Esophagus squamous epithelium (tissue), 5 donors: ENCODE measurements at regions not wholly inside any gene's neighbourhood (a gene's known extent, or its start where the extent isn't known, plus 50 kb on each side); places are given as distances from the start of the nearest gene placed in this dataset.
A peak's percentile ranks its signal among the peaks of the same experiment; 100 is the strongest.

Experiments used
- DNase-seq: peaks from one replicate; lab custom pipeline; 2025; lab: John Stamatoyannopoulos, UW
- H3K27ac ChIP-seq, 4 donors: fragments of 200-600 bp; sonication (generic); one replicate each; pipeline ENCODE4 v1.5.1; 2016 to 2019; ENCODE audit warnings: mild to moderate bottlenecking in 1 of 4
- H3K27me3 ChIP-seq, 4 donors: fragments of 200-600 bp; sonication (generic); 1 replicate in 3 of 4; 2 replicates in 1 of 4; pipeline versions ENCODE4 v1.5.1 to v1.6.0; 2017 to 2021; ENCODE audit warnings: antibody characterized with exemption in 1 of 4
- H3K36me3 ChIP-seq, 3 donors: fragments of 200-600 bp; sonication (generic); one replicate each; pipeline ENCODE4 v1.5.1; 2016 to 2019
- H3K4me1 ChIP-seq, 3 donors: fragments of 200-600 bp; sonication (generic); one replicate each; pipeline ENCODE4 v1.5.1; 2017 to 2019
- H3K4me3 ChIP-seq, 4 donors: fragments of 200-600 bp; sonication (generic); 1 replicate in 3 of 4; 2 replicates in 1 of 4; pipeline ENCODE4 v1.5.1; 2016 to 2019; ENCODE audit warnings: mild to moderate bottlenecking in 2 of 4, moderate library complexity in 1 of 4
- H3K9me3 ChIP-seq, 3 donors: fragments of 200-600 bp; sonication (generic); one replicate each; pipeline ENCODE4 v1.5.1; 2016 to 2019
- POLR2A ChIP-seq, 4 donors: fragments of 450-650 bp; IDR thresholded peaks; one replicate each; pipeline ENCODE4 v1.6.1; 2017; ENCODE audit warnings: antibody characterized with exemption in 4 of 4, mild to moderate bottlenecking in 4 of 4, moderate library complexity in 3 of 4
- WGBS, 2 donors: methylation state at CpG; one replicate each; pipeline ENCODE4 v1.1.5; 2018; 5-methylcytosine and 5-hydroxymethylcytosine counted together
- intact Hi-C: fragments of 100-400 bp; cut with DNase I; formaldehyde crosslinking; loops from one replicate; pipeline ENCODE4 v1.15.0; 2022
- TF ChIP-seq, protein P1 (sequence below), 6 experiments: fragments of 450-650 bp in 4 of 6; fragments of 200-600 bp in 2 of 6; sonication (generic) in 2 of 6; IDR thresholded peaks; one replicate each; pipeline ENCODE4 v1.5.1; 2016 to 2019; ENCODE audit warnings: antibody characterized with exemption in 6 of 6, mild to moderate bottlenecking in 4 of 6, moderate library complexity in 4 of 6
- donor health status: DM: yes; HTN: yes; CAD: no.

DNA sequence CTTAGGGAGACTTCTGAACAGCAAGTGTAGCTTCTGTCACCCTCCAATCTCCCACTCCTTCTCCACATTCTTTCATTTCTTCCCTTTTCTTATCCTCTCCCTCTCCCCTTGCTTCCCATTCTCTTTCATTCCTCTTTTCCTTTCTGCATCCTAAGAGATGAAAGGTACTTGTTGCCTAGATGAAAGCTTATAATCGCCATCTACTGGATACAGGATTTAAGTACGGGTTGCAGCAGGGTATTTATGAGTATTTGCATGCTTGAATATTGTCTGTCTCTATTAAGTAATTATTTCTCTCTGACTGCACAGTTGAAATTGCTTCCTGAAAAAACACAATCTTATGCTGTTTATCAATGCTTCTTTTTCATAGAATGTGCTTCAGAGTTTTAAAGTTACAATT is 174.0 kb upstream of the TENT5D start:
- H3K27ac ChIP-seq: no peak overlapping the region
- no peak overlapping the region for H3K4me3 ChIP-seq
- DNase-seq: no peak
- WGBS, 2 donors: 27 to 49% methylated on average over 2 of the region's 2 CpGs
- no peaks in the 10 kb centered on the region for H3K9me3 ChIP-seq
- no peak for TF ChIP-seq POLR2A (IDR thresholded peaks at IDR 0.05)
- TF ChIP-seq, protein P1, sequence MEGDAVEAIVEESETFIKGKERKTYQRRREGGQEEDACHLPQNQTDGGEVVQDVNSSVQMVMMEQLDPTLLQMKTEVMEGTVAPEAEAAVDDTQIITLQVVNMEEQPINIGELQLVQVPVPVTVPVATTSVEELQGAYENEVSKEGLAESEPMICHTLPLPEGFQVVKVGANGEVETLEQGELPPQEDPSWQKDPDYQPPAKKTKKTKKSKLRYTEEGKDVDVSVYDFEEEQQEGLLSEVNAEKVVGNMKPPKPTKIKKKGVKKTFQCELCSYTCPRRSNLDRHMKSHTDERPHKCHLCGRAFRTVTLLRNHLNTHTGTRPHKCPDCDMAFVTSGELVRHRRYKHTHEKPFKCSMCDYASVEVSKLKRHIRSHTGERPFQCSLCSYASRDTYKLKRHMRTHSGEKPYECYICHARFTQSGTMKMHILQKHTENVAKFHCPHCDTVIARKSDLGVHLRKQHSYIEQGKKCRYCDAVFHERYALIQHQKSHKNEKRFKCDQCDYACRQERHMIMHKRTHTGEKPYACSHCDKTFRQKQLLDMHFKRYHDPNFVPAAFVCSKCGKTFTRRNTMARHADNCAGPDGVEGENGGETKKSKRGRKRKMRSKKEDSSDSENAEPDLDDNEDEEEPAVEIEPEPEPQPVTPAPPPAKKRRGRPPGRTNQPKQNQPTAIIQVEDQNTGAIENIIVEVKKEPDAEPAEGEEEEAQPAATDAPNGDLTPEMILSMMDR (IDR thresholded peaks at IDR 0.05): no peak
- H3K36me3 ChIP-seq: no peaks in the 10 kb centered on the region
- H3K4me1 ChIP-seq: no peaks in the 10 kb centered on the region
- intact Hi-C loops: no loop called here
- no peaks in the 10 kb centered on the region for H3K27me3 ChIP-seq

DNA sequence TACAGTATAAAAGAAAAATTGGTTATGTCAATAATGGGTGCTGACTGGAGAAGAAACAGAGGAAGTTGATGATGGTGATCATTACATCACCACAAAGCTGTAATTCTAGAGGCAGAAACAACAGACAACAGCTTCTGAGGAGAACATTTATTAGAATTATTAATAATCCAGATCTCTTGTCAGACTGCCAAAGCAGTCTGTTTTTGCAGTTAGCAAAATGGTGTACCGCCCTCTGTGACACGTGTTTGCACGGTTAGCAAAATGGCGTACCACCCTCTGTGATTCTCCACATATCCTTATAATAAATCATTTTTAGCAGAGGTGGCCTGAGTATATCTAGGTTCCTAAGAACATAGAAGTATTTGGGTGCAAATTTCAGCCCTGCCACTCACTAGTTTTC is 154.0 kb upstream of the TENT5D start:
- TF ChIP-seq, protein P1 (IDR thresholded peaks at IDR 0.05): no peak
- no peak for TF ChIP-seq POLR2A (IDR thresholded peaks at IDR 0.05)
- Histone ChIP-seq H3K27me3 (no peaks in the 10 kb centered on the region), H3K36me3 (no peaks in the 10 kb centered on the region), H3K4me3 (no peak overlapping the region), H3K4me1 (no peaks in the 10 kb centered on the region), H3K9me3 (no peaks in the 10 kb centered on the region), H3K27ac (no peak overlapping the region)
- no peak for DNase-seq
- intact Hi-C loops: no loop called here
- WGBS, 2 donors: 79 to 94% methylated on average over 4 of the region's 4 CpGs

DNA sequence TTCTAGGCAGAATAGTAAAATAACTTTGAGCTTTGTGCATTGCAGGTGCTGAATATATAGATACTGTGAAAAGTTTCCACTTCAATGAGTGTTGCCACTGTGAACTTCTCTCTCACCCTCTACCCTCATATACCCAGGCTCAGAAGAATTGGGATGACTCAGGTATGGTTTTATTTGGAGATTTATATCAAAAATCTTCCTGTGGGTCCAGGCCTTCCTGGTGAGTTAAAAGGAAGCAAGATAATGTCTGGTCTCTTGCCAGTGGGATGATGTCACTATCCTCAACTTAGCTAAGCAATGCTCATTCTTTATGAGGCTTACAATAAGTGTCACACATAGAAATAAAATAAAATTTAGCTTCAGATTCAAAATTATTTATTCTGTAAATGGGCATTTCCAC is 153.3 kb upstream of the TENT5D start:
- H3K4me3 ChIP-seq: no peak overlapping the region
- intact Hi-C loops: no loop called here
- DNase-seq: no peak

DNA sequence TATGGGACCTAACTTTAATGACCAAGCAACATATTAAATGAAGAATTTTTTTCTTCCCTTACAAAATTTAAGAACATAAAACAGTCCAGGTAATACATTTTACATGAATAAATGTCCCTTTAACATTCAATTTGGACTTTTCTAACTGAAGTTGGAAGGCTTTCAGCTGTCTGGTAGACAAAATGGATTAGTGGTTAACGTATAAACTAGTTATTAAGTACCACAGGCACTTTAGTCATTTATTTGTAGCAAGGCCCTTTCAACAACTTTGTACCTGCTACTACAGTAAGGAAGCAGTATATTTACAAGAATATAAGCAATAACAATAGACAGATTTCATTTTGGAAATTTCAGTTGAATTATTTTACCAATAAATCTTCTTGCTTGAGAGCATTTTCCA is 152.5 kb upstream of the TENT5D start:
- DNase-seq: no peak

More for the DNA sequence above, 153.3 kb upstream of the TENT5D start:
- no peak overlapping the region for H3K27ac ChIP-seq
- no peaks in the 10 kb centered on the region for H3K9me3 ChIP-seq
- TF ChIP-seq, protein P1 (IDR thresholded peaks at IDR 0.05): no peak
- no peak for TF ChIP-seq POLR2A (IDR thresholded peaks at IDR 0.05)
- no peaks in the 10 kb centered on the region for H3K27me3 ChIP-seq
- H3K4me1 ChIP-seq: no peaks in the 10 kb centered on the region
- H3K36me3 ChIP-seq: no peaks in the 10 kb centered on the region

DNA sequence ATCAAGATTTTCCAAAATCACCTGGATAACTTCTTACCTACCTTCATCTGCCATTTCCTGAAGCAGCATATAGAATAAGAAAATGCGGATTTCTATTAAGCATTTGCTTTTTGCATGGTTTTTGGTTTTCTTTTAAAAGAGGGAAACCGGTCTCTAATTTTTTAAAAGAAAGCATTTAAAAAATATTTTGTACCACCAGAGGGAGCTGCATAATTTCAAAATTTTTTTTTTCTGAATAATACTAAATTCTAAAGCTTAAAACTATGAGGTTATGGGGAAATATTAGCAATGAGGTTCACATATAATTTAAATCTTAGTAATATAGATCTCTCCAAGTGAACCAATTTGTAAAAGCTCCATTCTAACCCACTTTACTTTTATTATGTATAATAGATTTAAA is 137.7 kb upstream of the TENT5D start:
- Histone ChIP-seq H3K4me1 (no peaks in the 10 kb centered on the region), H3K27ac (no peak overlapping the region), H3K27me3 (no peaks in the 10 kb centered on the region), H3K9me3 (peaks cover 0 to 4% (median 0%) of the 10 kb centered on the region in 3 donors), H3K36me3 (no peaks in the 10 kb centered on the region), H3K4me3 (no peak overlapping the region)
- TF ChIP-seq POLR2A (IDR thresholded peaks at IDR 0.05): no peak
- TF ChIP-seq, protein P1 (IDR thresholded peaks at IDR 0.05): peak in 1 of 6 experiments; percentile 29
- WGBS, 2 donors: 43 to 65% methylated on average over 2 of the region's 2 CpGs
- no peak for DNase-seq
- intact Hi-C loops: no loop called here

More for the DNA sequence above, 152.5 kb upstream of the TENT5D start:
- WGBS, 2 donors: 38 to 50% methylated on average over 1 of the region's 1 CpG
- intact Hi-C loops: no loop called here
- no peak overlapping the region for H3K27ac ChIP-seq
- H3K27me3 ChIP-seq: no peaks in the 10 kb centered on the region
- no peaks in the 10 kb centered on the region for H3K4me1 ChIP-seq
- TF ChIP-seq POLR2A (IDR thresholded peaks at IDR 0.05): no peak
- TF ChIP-seq, protein P1 (IDR thresholded peaks at IDR 0.05): no peak
- no peaks in the 10 kb centered on the region for H3K36me3 ChIP-seq
- H3K9me3 ChIP-seq: no peaks in the 10 kb centered on the region
- H3K4me3 ChIP-seq: no peak overlapping the region
